CD14-positive monocyte (primary cell): ENCODE measurements at regions not wholly inside any gene's neighbourhood (a gene's known extent, or its start where the extent isn't known, plus 50 kb on each side); places are given as distances from the start of the nearest gene placed in this dataset.

Experiments
- DNase-seq, 3 donors: peaks; one replicate each; pipeline ENCODE4 v3.0.0-alpha.2; 2011 to 2022
- H2AFZ ChIP-seq: 2 replicates; pipeline ENCODE4 v1.6.0; 2012; ENCODE audit warnings: mild to moderate bottlenecking, low read depth, low read length, inconsistent platforms; ENCODE audit not compliant: insufficient read depth, poor library complexity, severe bottlenecking
- H3K27ac ChIP-seq, 2 donors: 1 replicate in 1 of 2; 2 replicates in 1 of 2; pipeline ENCODE4 v1.5.1; 2012 to 2013; ENCODE audit warnings: low read length in 2 of 2, control low read depth in 1 of 2, inconsistent platforms in 1 of 2, low read depth in 1 of 2, mild to moderate bottlenecking in 1 of 2
- H3K27me3 ChIP-seq, 2 donors: one replicate each; pipeline versions ENCODE4 v1.6.0 to v1.6.1; 2011 to 2013; ENCODE audit warnings: low read length in 2 of 2; ENCODE audit not compliant: control insufficient read depth in 2 of 2, insufficient read depth in 2 of 2
- H3K36me3 ChIP-seq, 2 donors: replicated peaks in 1 of 2; 1 replicate in 1 of 2; 2 replicates in 1 of 2; pipeline versions ENCODE4 v1.5.1 to v1.6.1; 2012 to 2013; ENCODE audit warnings: low read length in 2 of 2, control low read depth in 1 of 2, inconsistent platforms in 1 of 2, mild to moderate bottlenecking in 1 of 2; ENCODE audit not compliant: insufficient read depth in 2 of 2, control insufficient read depth in 1 of 2
- H3K4me1 ChIP-seq, 2 donors: 1 replicate in 1 of 2; 2 replicates in 1 of 2; pipeline versions ENCODE4 v1.5.1 to v1.6.1; 2012 to 2013; ENCODE audit warnings: low read length in 2 of 2, control low read depth in 1 of 2, inconsistent platforms in 1 of 2, mild to moderate bottlenecking in 1 of 2, moderate library complexity in 1 of 2; ENCODE audit not compliant: insufficient read depth in 2 of 2, control insufficient read depth in 1 of 2
- H3K4me2 ChIP-seq: replicated peaks from 2 replicates; pipeline ENCODE3; 2012; ENCODE audit warnings: low read length, moderate library complexity, mild to moderate bottlenecking; ENCODE audit not compliant: poor library complexity, severe bottlenecking; ENCODE audit errors: extremely low read depth
- H3K4me3 ChIP-seq, 3 experiments: fragments of 200-600 bp in 1 of 3; sonication (generic) in 1 of 3; replicated peaks in 1 of 3; 1 replicate in 2 of 3; 2 replicates in 1 of 3; pipeline ENCODE4 v1.5.1; 2011 to 2013; ENCODE audit warnings: low read length in 3 of 3, mild to moderate bottlenecking in 3 of 3, control low read depth in 2 of 3, low read depth in 2 of 3, inconsistent platforms in 1 of 3, moderate library complexity in 1 of 3
- H3K79me2 ChIP-seq: 2 replicates; pipeline ENCODE4 v1.6.0; 2012; ENCODE audit warnings: mild to moderate bottlenecking, control low read depth, inconsistent platforms, low read length, moderate library complexity; ENCODE audit not compliant: insufficient read depth
- H3K9ac ChIP-seq: 2 replicates; pipeline ENCODE4 v1.6.0; 2017; ENCODE audit warnings: low read length, mild to moderate bottlenecking; ENCODE audit not compliant: insufficient read depth, poor library complexity, severe bottlenecking
- H3K9me3 ChIP-seq, 2 donors: replicated peaks in 1 of 2; 1 replicate in 1 of 2; 2 replicates in 1 of 2; pipeline versions ENCODE4 v1.5.1 to v1.6.1; 2012 to 2013; ENCODE audit warnings: low read length in 2 of 2, control low read depth in 1 of 2; ENCODE audit not compliant: control insufficient read depth in 1 of 2, insufficient read depth in 1 of 2
- H4K20me1 ChIP-seq: 2 replicates; pipeline ENCODE4 v1.6.0; 2012; ENCODE audit warnings: mild to moderate bottlenecking, low read length, control low read depth, moderate library complexity; ENCODE audit not compliant: insufficient read depth
- H3K27ac Mint-ChIP-seq, 7 donors: one replicate each; pipeline ENCODE4 v1.8.0; 2020; ENCODE audit warnings: mild to moderate bottlenecking in 7 of 7, mixed read lengths in 7 of 7, moderate library complexity in 6 of 7, inconsistent platforms in 2 of 7
- H3K27me3 Mint-ChIP-seq, 3 donors: one replicate each; pipeline ENCODE4 v1.8.0; 2021 to 2022; ENCODE audit warnings: low read depth in 3 of 3, mild to moderate bottlenecking in 3 of 3, mixed read lengths in 3 of 3, moderate library complexity in 3 of 3, inconsistent platforms in 1 of 3
- H3K36me3 Mint-ChIP-seq, 2 donors: one replicate each; pipeline ENCODE4 v1.8.0; 2020; ENCODE audit warnings: mixed read lengths in 2 of 2, inconsistent platforms in 1 of 2, mild to moderate bottlenecking in 1 of 2
- H3K4me1 Mint-ChIP-seq: one replicate; pipeline ENCODE4 v1.8.0; 2020; ENCODE audit warnings: mild to moderate bottlenecking, mixed read lengths
- H3K4me3 Mint-ChIP-seq, 2 donors: one replicate each; pipeline ENCODE4 v1.8.0; 2020; ENCODE audit warnings: mild to moderate bottlenecking in 2 of 2, mixed read lengths in 2 of 2, moderate library complexity in 1 of 2
- H3K9me3 Mint-ChIP-seq, 7 donors: one replicate each; pipeline ENCODE4 v1.8.0; 2020 to 2022; ENCODE audit warnings: mixed read lengths in 7 of 7, mild to moderate bottlenecking in 6 of 7, moderate library complexity in 6 of 7, inconsistent platforms in 2 of 7
- WGBS: methylation state at CpG from one replicate; pipeline ENCODE4 v1.1.5; 2013; ENCODE audit warnings: missing lambda C conversion rate; ENCODE audit not compliant: insufficient coverage; 5-methylcytosine and 5-hydroxymethylcytosine counted together
- intact Hi-C, 2 donors: fragments of 100-400 bp; cut with micrococcal nuclease; formaldehyde crosslinking; loops; one replicate each; pipeline versions ENCODE4 v1.15.0 to v1.15.1; 2023
- TF ChIP-seq, protein P1 (sequence below): fragments of 200-600 bp; IDR thresholded peaks from one replicate; pipeline ENCODE4 v1.8.0; 2022; ENCODE audit warnings: antibody characterized with exemption, mild to moderate bottlenecking

DNA sequence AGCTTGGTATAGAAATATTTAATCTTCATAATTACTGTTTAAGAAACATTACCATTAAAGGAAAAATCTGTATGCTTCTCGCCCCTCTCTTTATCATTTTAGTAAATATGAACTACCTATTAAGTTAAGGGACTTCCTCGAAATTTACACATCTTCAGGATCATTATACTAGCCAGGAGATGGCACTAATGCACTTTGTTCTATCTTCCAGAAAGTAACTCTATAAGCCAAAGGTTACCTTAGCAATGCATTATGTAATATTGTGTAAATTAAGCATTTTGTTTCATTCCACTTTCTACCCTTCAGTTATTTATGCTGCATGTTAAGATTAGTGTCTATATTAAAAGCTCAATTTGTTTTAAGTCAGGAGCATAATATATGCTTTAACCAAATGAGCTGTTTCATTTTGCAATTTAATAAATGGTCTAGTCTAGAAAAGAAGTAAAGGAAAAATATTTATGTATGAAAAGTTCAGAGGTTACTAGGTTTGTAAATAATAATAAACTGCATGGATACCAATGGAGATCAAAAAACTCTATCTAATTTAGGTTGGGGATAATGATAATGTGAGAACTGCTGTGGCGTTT lies 128.5 kb downstream of the ANKRD7 start:
- H3K79me2 ChIP-seq, result no peaks in the 10 kb centered on the region
- DNase-seq, result no peak
- no peaks in the 10 kb centered on the region for H3K4me1 Mint-ChIP-seq
- no peaks in the 10 kb centered on the region for H3K36me3 Mint-ChIP-seq
- peaks cover 22 to 30% (median 22%) of the 10 kb centered on the region in 3 donors for H3K27me3 Mint-ChIP-seq
- peaks cover 0 to 6% (median 0%) of the 10 kb centered on the region in 7 donors for H3K9me3 Mint-ChIP-seq
- no peaks in the 10 kb centered on the region for H4K20me1 ChIP-seq
- peaks cover 35 to 37% of the 10 kb centered on the region in 2 donors for H3K27me3 ChIP-seq
- no peak overlapping the region for H3K4me3 ChIP-seq
- WGBS, result no CpG with 5 or more reads among the region's 3 CpGs
- H3K27ac ChIP-seq, result no peak overlapping the region
- no peaks in the 10 kb centered on the region for H3K4me1 ChIP-seq
- H3K4me2 ChIP-seq, result no peak overlapping the region
- intact Hi-C loops, result no loop called here
- H3K9ac ChIP-seq, result no peak overlapping the region
- no peak overlapping the region for H3K4me3 Mint-ChIP-seq
- H3K27ac Mint-ChIP-seq, result no peak overlapping the region
- no peak overlapping the region for H2AFZ ChIP-seq
- TF ChIP-seq, protein P1, sequence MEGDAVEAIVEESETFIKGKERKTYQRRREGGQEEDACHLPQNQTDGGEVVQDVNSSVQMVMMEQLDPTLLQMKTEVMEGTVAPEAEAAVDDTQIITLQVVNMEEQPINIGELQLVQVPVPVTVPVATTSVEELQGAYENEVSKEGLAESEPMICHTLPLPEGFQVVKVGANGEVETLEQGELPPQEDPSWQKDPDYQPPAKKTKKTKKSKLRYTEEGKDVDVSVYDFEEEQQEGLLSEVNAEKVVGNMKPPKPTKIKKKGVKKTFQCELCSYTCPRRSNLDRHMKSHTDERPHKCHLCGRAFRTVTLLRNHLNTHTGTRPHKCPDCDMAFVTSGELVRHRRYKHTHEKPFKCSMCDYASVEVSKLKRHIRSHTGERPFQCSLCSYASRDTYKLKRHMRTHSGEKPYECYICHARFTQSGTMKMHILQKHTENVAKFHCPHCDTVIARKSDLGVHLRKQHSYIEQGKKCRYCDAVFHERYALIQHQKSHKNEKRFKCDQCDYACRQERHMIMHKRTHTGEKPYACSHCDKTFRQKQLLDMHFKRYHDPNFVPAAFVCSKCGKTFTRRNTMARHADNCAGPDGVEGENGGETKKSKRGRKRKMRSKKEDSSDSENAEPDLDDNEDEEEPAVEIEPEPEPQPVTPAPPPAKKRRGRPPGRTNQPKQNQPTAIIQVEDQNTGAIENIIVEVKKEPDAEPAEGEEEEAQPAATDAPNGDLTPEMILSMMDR, result no peak
- peaks cover 0 to 7% of the 10 kb centered on the region in 2 donors for H3K9me3 ChIP-seq
- no peaks in the 10 kb centered on the region for H3K36me3 ChIP-seq

DNA sequence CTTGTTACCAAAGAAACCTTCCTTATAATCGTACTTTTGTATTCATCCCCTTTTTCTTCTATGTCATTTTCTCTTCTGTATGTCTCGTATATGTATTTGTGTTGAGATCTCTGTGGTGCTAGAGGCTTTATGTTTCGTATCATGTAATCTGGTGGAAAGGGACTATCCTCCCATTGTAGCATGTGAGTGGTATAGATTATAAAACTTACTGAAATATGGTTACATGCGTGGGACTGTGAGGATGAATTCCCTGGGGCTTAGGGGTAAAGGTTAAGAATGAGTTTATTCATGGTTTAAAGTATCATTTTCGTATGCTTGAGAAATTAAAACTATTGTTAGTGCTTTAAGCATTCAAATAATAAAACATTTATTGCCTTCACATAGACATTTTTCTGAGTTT lies 141.9 kb downstream of the ANKRD7 start:
- H3K9ac ChIP-seq, result no peak overlapping the region
- intact Hi-C loops, result no loop called here
- H4K20me1 ChIP-seq, result no peaks in the 10 kb centered on the region
- no peaks in the 10 kb centered on the region for H3K36me3 ChIP-seq
- TF ChIP-seq, protein P1, result no peak
- Mint-ChIP-seq H3K4me3 (peak overlapping the region in 1 of 2 donors; percentile 8), H3K36me3 (no peaks in the 10 kb centered on the region), H3K4me1 (no peaks in the 10 kb centered on the region), H3K27ac (no peak overlapping the region), H3K9me3 (peaks cover 0 to 2% (median 0%) of the 10 kb centered on the region in 7 donors), H3K27me3 (peaks cover 14 to 52% (median 25%) of the 10 kb centered on the region in 3 donors)
- no peaks in the 10 kb centered on the region for H3K4me1 ChIP-seq
- no peak overlapping the region for H2AFZ ChIP-seq
- H3K4me3 ChIP-seq, result no peak overlapping the region
- WGBS, result no CpG with 5 or more reads among the region's 5 CpGs
- H3K27ac ChIP-seq, result no peak overlapping the region
- no peaks in the 10 kb centered on the region for H3K9me3 ChIP-seq
- H3K27me3 ChIP-seq, result peaks cover 18 to 34% of the 10 kb centered on the region in 2 donors
- no peak for DNase-seq
- H3K79me2 ChIP-seq, result no peaks in the 10 kb centered on the region
- H3K4me2 ChIP-seq, result no peak overlapping the region
